ENCODE measurements at regions not wholly inside any gene's neighbourhood (a gene's known extent, or its start where the extent isn't known, plus 50 kb on each side); places are given as distances from the start of the nearest gene placed in this dataset.

GRCh38 chrX:8346060-8346459, 118.6 kb upstream of the VCX3B start:
- TF ChIP-seq CTCF (conservative IDR thresholded peaks at IDR 0.05; ENCODE audit: low read length) (no peak), EZH2phosphoT487 (IDR thresholded peaks at IDR 0.05; ENCODE audit: borderline replicate concordance) (no peak)
- H3K4me3 ChIP-seq (ENCODE audit: low read length, poor library complexity, severe bottlenecking): no peak overlapping the region
- H3K4me2 ChIP-seq (ENCODE audit: low read depth, low read length, poor library complexity, severe bottlenecking): no peak overlapping the region
- H3K36me3 ChIP-seq (ENCODE audit: insufficient read depth, low read length): no peaks in the 10 kb centered on the region
- H3K4me1 ChIP-seq (ENCODE audit: insufficient read depth, low read length, poor library complexity, severe bottlenecking): no peaks in the 10 kb centered on the region
- H3F3A ChIP-seq (ENCODE audit: low read depth): no peaks in the 10 kb centered on the region
- H2AFZ ChIP-seq (ENCODE audit: low read length): no peak overlapping the region
- H4K20me1 ChIP-seq (ENCODE audit: insufficient read depth, low read length, poor library complexity, severe bottlenecking): no peaks in the 10 kb centered on the region
- H3K9me3 ChIP-seq (ENCODE audit: insufficient read depth, low read depth, low read length): no peaks in the 10 kb centered on the region
- no peak overlapping the region for H3K9ac ChIP-seq (ENCODE audit: low read depth, low read length, poor library complexity, severe bottlenecking)
- no peaks in the 10 kb centered on the region for H3K27me3 ChIP-seq (ENCODE audit: insufficient read depth, low read length, poor library complexity, severe bottlenecking)
- no peaks in the 10 kb centered on the region for H3K9me2 ChIP-seq (replicated peaks; ENCODE audit: low read depth, low read length)
- H3K79me2 ChIP-seq (ENCODE audit: insufficient read depth, low read length): no peaks in the 10 kb centered on the region

GRCh38 chrX:8346892-8347291, 117.7 kb upstream of the VCX3B start:
- no peak overlapping the region for H3K4me2 ChIP-seq (ENCODE audit: low read depth, low read length, poor library complexity, severe bottlenecking)
- no peaks in the 10 kb centered on the region for H3K9me2 ChIP-seq (replicated peaks; ENCODE audit: low read depth, low read length)
- no peak overlapping the region for H3K9ac ChIP-seq (ENCODE audit: low read depth, low read length, poor library complexity, severe bottlenecking)
- TF ChIP-seq EZH2phosphoT487 (IDR thresholded peaks at IDR 0.05; ENCODE audit: borderline replicate concordance) (no peak), CTCF (conservative IDR thresholded peaks at IDR 0.05; ENCODE audit: low read length) (no peak)
- H4K20me1 ChIP-seq (ENCODE audit: insufficient read depth, low read length, poor library complexity, severe bottlenecking): no peaks in the 10 kb centered on the region
- no peak overlapping the region for H2AFZ ChIP-seq (ENCODE audit: low read length)
- no peaks in the 10 kb centered on the region for H3K36me3 ChIP-seq (ENCODE audit: insufficient read depth, low read length)
- H3K4me1 ChIP-seq (ENCODE audit: insufficient read depth, low read length, poor library complexity, severe bottlenecking): no peaks in the 10 kb centered on the region
- no peak overlapping the region for H3K4me3 ChIP-seq (ENCODE audit: low read length, poor library complexity, severe bottlenecking)
- H3K27me3 ChIP-seq (ENCODE audit: insufficient read depth, low read length, poor library complexity, severe bottlenecking): no peaks in the 10 kb centered on the region
- no peaks in the 10 kb centered on the region for H3K79me2 ChIP-seq (ENCODE audit: insufficient read depth, low read length)
- no peaks in the 10 kb centered on the region for H3K9me3 ChIP-seq (ENCODE audit: insufficient read depth, low read depth, low read length)
- H3F3A ChIP-seq (ENCODE audit: low read depth): no peaks in the 10 kb centered on the region

- H3K4me1 ChIP-seq (ENCODE audit: insufficient read depth, low read length, poor library complexity, severe bottlenecking): no peaks in the 10 kb centered on the region
- H3K36me3 ChIP-seq (ENCODE audit: insufficient read depth, low read length): no peaks in the 10 kb centered on the region
- H3K4me2 ChIP-seq (ENCODE audit: low read depth, low read length, poor library complexity, severe bottlenecking): no peak overlapping the region
- H3K9me3 ChIP-seq (ENCODE audit: insufficient read depth, low read depth, low read length): no peaks in the 10 kb centered on the region
- no peak overlapping the region for H3K4me3 ChIP-seq (ENCODE audit: low read length, poor library complexity, severe bottlenecking)
- no peaks in the 10 kb centered on the region for H4K20me1 ChIP-seq (ENCODE audit: insufficient read depth, low read length, poor library complexity, severe bottlenecking)
- TF ChIP-seq CTCF (conservative IDR thresholded peaks at IDR 0.05; ENCODE audit: low read length) (no peak), EZH2phosphoT487 (IDR thresholded peaks at IDR 0.05; ENCODE audit: borderline replicate concordance) (no peak)
- no peaks in the 10 kb centered on the region for H3F3A ChIP-seq (ENCODE audit: low read depth)
- H2AFZ ChIP-seq (ENCODE audit: low read length): no peak overlapping the region
- no peaks in the 10 kb centered on the region for H3K9me2 ChIP-seq (replicated peaks; ENCODE audit: low read depth, low read length)
- H3K79me2 ChIP-seq (ENCODE audit: insufficient read depth, low read length): no peaks in the 10 kb centered on the region
- H3K27me3 ChIP-seq (ENCODE audit: insufficient read depth, low read length, poor library complexity, severe bottlenecking): no peaks in the 10 kb centered on the region
- no peak overlapping the region for H3K9ac ChIP-seq (ENCODE audit: low read depth, low read length, poor library complexity, severe bottlenecking)
Measured at GRCh38 chrX:8349816-8350544, 114.7 kb upstream of the VCX3B start.

Data from Loucy (cell line).